ENCODE measurements at regions not wholly inside any gene's neighbourhood (a gene's known extent, or its start where the extent isn't known, plus 50 kb on each side); places are given as distances from the start of the nearest gene placed in this dataset.

- TF ChIP-seq CHD2 (IDR thresholded peaks at IDR 0.05; ENCODE audit: low read depth, low read length) (no peak), MXD1 (CRISPR knock-in tag; IDR thresholded peaks at IDR 0.05) (no peak)
Measured at GRCh38 chr15:36429707-36430106, 149.7 kb upstream of the CDIN1 start (continued).

- no peak overlapping the region for H3K9ac ChIP-seq (ENCODE audit: insufficient read depth, low read depth, low read length)
- no peaks in the 10 kb centered on the region for H4K20me1 ChIP-seq (ENCODE audit: insufficient read depth, low read length)
- POLR2A ChIA-PET: no interaction called here
- no peaks in the 10 kb centered on the region for H3K36me3 ChIP-seq (replicated peaks in 1 of 2; ENCODE audit: control insufficient read depth in 1 of 2, insufficient read depth in 2 of 2, low read length in 2 of 2)
- no peak overlapping the region for H3K4me3 ChIP-seq (replicated peaks in 1 of 3; ENCODE audit: insufficient read depth in 1 of 3, low read depth in 2 of 3, low read length in 3 of 3)
- no peaks in the 10 kb centered on the region for H3K9me3 ChIP-seq (ENCODE audit: low read length)
- intact Hi-C loops (cut with micrococcal nuclease; ENCODE audit: unreplicated experiment): no loop called here
- peaks cover 0 to 1% of the 10 kb centered on the region in 2 experiments; a peak in 1 of 5 replicates for H3K27me3 ChIP-seq (ENCODE audit: control insufficient read depth in 1 of 2, insufficient read depth in 2 of 2, low read length in 2 of 2)
- no peak overlapping the region for H3K4me2 ChIP-seq (ENCODE audit: low read depth, low read length)
- peaks cover 8% of the 10 kb centered on the region; the same call in 1 of the 2 replicates for H3K4me1 ChIP-seq (ENCODE audit: insufficient read depth, low read length)
- no peak for FAIRE-seq
- H3K27ac ChIP-seq (ENCODE audit: extremely low read length, insufficient read depth, low read length): no peak overlapping the region
- H2AFZ ChIP-seq (ENCODE audit: low read length): no peak overlapping the region
- WGBS (ENCODE audit: low lambda C conversion rate): 40% methylated on average over 1 of the region's 1 CpG
- no peak for DNase-seq (ENCODE audit: low spot score)
- CTCF ChIA-PET (ENCODE audit: low intra/inter-chr PET ratio, low total read pairs): no interaction called here
- TF ChIP-seq TARDBP (CRISPR knock-in tag; IDR thresholded peaks at IDR 0.05) (no peak), ZNF180 (CRISPR knock-in tag; IDR thresholded peaks at IDR 0.05; ENCODE audit: borderline replicate concordance, low read depth) (no peak), HDAC6 (IDR thresholded peaks at IDR 0.05; ENCODE audit: low read depth, low read length) (no peak), ZNF619 (CRISPR knock-in tag; IDR thresholded peaks at IDR 0.05) (no peak), FOXK1 (CRISPR knock-in tag; IDR thresholded peaks at IDR 0.05; ENCODE audit: borderline replicate concordance, low read depth) (no peak)
- in situ Hi-C loops (cut with HindIII; ENCODE audit: extremely low pct_ligation_motif_present, low pct_unique_long_range_greater_than_20kb): no loop called here
- BruUV-seq (replicated peaks): no TSS peak
- ATAC-seq: no peak
- no peaks in the 10 kb centered on the region for H3K79me2 ChIP-seq (ENCODE audit: insufficient read depth, low read length)
Measured at GRCh38 chr15:36430280-36430679, 149.1 kb upstream of the CDIN1 start.

- DNase-seq (ENCODE audit: low spot score) (no peak), FAIRE-seq (no peak), ATAC-seq (no peak)
- TF ChIP-seq TFDP2 (CRISPR knock-in tag; IDR thresholded peaks at IDR 0.05): no peak
- no peak for TF ChIP-seq ZFP36L2 (CRISPR knock-in tag; IDR thresholded peaks at IDR 0.05)
- TF ChIP-seq ZNF296 (CRISPR knock-in tag; conservative IDR thresholded peaks at IDR 0.05): no peak
- no peak for TF ChIP-seq SMAD3 (CRISPR knock-in tag; IDR thresholded peaks at IDR 0.05)
- no peak for TF ChIP-seq ZFP1 (CRISPR knock-in tag; IDR thresholded peaks at IDR 0.05)
- TF ChIP-seq E2F1 (CRISPR knock-in tag; IDR thresholded peaks at IDR 0.05): no peak
- TF ChIP-seq ETV5 (CRISPR knock-in tag; IDR thresholded peaks at IDR 0.05; ENCODE audit: borderline replicate concordance): no peak
- TF ChIP-seq SUZ12 (IDR thresholded peaks at IDR 0.05; ENCODE audit: low read depth, low read length): no peak
- TF ChIP-seq ZNF136 (CRISPR knock-in tag; IDR thresholded peaks at IDR 0.05; ENCODE audit: low read depth): no peak
- no peak for TF ChIP-seq ZNF749 (CRISPR knock-in tag; IDR thresholded peaks at IDR 0.05; ENCODE audit: borderline replicate concordance)
- no peak overlapping the region for H2AFZ ChIP-seq (ENCODE audit: low read length)
- ChIA-PET POLR2A (no interaction called here), CTCF (ENCODE audit: low intra/inter-chr PET ratio, low total read pairs) (no interaction called here)
- no peak overlapping the region for H3K9ac ChIP-seq (ENCODE audit: insufficient read depth, low read depth, low read length)
- BruUV-seq (replicated peaks): no TSS peak
- H4K20me1 ChIP-seq (ENCODE audit: insufficient read depth, low read length): no peaks in the 10 kb centered on the region
- intact Hi-C loops (cut with micrococcal nuclease; ENCODE audit: unreplicated experiment): no loop called here
- 13% methylated on average over 4 of the region's 4 CpGs for WGBS (ENCODE audit: low lambda C conversion rate)
- H3K4me1 ChIP-seq (ENCODE audit: insufficient read depth, low read length): peaks cover 8% of the 10 kb centered on the region; the same call in 1 of the 2 replicates
- no peak overlapping the region for H3K27ac ChIP-seq (ENCODE audit: extremely low read length, insufficient read depth, low read length)
- H3K4me3 ChIP-seq (replicated peaks in 1 of 3; ENCODE audit: insufficient read depth in 1 of 3, low read depth in 2 of 3, low read length in 3 of 3): no peak overlapping the region
- in situ Hi-C loops (cut with HindIII; ENCODE audit: extremely low pct_ligation_motif_present, low pct_unique_long_range_greater_than_20kb): no loop called here
- H3K79me2 ChIP-seq (ENCODE audit: insufficient read depth, low read length): no peaks in the 10 kb centered on the region
- H3K36me3 ChIP-seq (replicated peaks in 1 of 2; ENCODE audit: control insufficient read depth in 1 of 2, insufficient read depth in 2 of 2, low read length in 2 of 2): no peaks in the 10 kb centered on the region
- peaks cover 0 to 1% of the 10 kb centered on the region in 2 experiments; a peak in 1 of 5 replicates for H3K27me3 ChIP-seq (ENCODE audit: control insufficient read depth in 1 of 2, insufficient read depth in 2 of 2, low read length in 2 of 2)
- H3K9me3 ChIP-seq (ENCODE audit: low read length): no peaks in the 10 kb centered on the region
- no peak overlapping the region for H3K4me2 ChIP-seq (ENCODE audit: low read depth, low read length)
Measured at GRCh38 chr15:36430726-36431265, 148.6 kb upstream of the CDIN1 start.

All from HepG2 (cell line).